ENCODE measurements at regions not wholly inside any gene's neighbourhood (a gene's known extent, or its start where the extent isn't known, plus 50 kb on each side); places are given as distances from the start of the nearest gene placed in this dataset.
"Not testable (repeated sequence)": the region's sequence is repeated elsewhere in the genome, so short reads cannot be mapped to it uniquely, and the experiment has no call there.

DNA sequence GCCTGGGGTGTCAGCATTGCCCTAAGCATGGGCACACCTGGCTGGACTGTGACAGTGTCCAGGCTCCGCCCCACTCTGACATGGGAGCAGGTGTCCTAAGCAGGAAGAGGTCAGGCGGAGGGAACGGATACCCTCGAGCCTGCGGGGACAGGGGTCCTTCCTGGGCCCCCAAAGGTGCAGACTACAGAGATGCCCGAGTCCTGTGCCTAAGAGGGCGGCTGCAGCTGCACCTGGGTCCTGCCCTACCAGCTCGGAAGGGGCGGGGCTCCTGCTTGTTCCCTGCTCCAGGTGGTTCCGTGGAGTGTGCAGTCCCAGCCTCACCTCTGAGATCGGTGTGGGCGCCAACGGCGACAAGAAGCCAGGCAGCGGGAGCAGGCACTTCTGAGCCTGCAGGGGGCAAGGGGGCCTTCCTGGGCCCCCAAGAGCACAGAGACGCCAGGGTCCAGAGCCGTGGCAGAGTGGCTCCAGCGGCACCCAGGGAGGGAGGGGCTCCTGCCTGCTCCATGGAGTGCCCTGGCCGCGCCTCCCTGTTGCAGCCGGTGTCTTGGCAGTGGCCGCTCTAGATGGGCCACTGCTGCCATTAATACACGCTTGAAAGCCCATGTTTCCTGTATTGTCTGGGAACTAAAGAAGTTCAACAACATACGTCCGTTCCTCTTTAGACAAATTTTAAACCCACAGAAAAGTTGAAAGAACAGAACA is 64.5 kb upstream of the CACNA2D1 start:
- H3K27ac Mint-ChIP-seq (ENCODE audit: unreplicated experiment), result no peak overlapping the region
- TF ChIP-seq, protein P1, sequence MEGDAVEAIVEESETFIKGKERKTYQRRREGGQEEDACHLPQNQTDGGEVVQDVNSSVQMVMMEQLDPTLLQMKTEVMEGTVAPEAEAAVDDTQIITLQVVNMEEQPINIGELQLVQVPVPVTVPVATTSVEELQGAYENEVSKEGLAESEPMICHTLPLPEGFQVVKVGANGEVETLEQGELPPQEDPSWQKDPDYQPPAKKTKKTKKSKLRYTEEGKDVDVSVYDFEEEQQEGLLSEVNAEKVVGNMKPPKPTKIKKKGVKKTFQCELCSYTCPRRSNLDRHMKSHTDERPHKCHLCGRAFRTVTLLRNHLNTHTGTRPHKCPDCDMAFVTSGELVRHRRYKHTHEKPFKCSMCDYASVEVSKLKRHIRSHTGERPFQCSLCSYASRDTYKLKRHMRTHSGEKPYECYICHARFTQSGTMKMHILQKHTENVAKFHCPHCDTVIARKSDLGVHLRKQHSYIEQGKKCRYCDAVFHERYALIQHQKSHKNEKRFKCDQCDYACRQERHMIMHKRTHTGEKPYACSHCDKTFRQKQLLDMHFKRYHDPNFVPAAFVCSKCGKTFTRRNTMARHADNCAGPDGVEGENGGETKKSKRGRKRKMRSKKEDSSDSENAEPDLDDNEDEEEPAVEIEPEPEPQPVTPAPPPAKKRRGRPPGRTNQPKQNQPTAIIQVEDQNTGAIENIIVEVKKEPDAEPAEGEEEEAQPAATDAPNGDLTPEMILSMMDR (IDR thresholded peaks at IDR 0.05; ENCODE audit: unreplicated experiment), result no peak
- peaks cover 2% of the 10 kb centered on the region for H3K27me3 Mint-ChIP-seq (ENCODE audit: unreplicated experiment)
- H3K4me1 Mint-ChIP-seq (ENCODE audit: unreplicated experiment), result no peaks in the 10 kb centered on the region
- H3K9me3 Mint-ChIP-seq (ENCODE audit: unreplicated experiment), result no peaks in the 10 kb centered on the region
- no peak for DNase-seq (ENCODE audit: low spot score)
- no peaks in the 10 kb centered on the region for H3K36me3 Mint-ChIP-seq (ENCODE audit: low read depth, unreplicated experiment)
- H3K4me3 Mint-ChIP-seq (ENCODE audit: unreplicated experiment), result no peak overlapping the region

DNA sequence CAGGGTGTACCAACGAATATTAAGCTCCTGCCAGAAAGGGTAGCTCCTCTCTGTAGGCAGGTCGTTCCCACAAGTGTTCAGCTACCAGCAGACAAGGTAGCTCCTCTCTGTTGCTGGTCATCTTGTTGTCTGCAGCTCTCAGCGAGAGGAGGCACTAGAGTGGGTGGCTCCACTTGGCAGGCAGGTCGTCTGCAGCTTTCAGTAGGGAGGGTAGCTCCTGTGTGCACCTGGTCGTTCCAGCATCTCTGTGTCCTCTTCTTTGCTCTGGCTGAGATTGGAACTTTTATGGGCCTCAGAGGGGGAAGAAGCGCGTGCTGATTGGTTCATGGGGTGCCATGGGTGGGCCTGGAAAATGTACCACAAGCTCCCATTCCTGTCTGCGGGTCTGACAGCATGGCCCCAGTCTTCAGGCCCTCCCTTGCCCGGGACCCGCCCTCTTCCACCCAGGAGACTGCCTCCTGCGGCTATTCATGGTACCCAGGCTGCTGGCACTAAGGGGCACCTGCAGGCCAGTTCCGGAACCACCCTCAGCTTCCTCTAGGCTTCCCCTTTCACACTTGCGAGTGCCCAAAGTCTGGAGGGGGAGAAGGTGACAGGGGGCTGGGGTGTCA is 63.9 kb upstream of the CACNA2D1 start:
- Mint-ChIP-seq H3K9me3 (ENCODE audit: unreplicated experiment) (no peaks in the 10 kb centered on the region), H3K4me1 (ENCODE audit: unreplicated experiment) (no peaks in the 10 kb centered on the region), H3K4me3 (ENCODE audit: unreplicated experiment) (no peak overlapping the region), H3K27ac (ENCODE audit: unreplicated experiment) (no peak overlapping the region), H3K36me3 (ENCODE audit: low read depth, unreplicated experiment) (no peaks in the 10 kb centered on the region), H3K27me3 (ENCODE audit: unreplicated experiment) (peaks cover 2% of the 10 kb centered on the region)
- no peak for DNase-seq (ENCODE audit: low spot score)
- TF ChIP-seq, protein P1 (IDR thresholded peaks at IDR 0.05; ENCODE audit: unreplicated experiment), result no peak

DNA sequence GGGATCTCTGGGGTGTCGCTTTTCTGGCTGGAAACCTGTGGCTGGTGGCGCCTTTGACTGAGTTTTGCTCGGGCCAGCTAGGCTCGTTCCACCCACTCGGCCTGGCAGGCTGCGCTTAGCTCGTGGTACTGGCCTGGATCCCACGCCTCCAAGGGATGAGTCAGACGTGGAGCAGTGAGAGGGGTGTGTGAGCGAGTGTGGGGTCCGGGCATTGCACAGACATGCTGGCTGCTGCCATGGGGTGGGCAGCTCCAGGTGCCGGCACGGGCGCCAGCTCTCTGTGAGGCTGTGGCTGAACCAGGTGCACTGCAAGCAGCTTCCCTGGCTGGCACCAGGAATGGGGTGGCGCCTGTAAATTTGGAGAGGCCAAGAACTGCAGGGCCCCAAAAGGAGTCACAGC is 63.1 kb upstream of the CACNA2D1 start:
- no peaks in the 10 kb centered on the region for H3K4me1 Mint-ChIP-seq (ENCODE audit: unreplicated experiment)
- peaks cover 2% of the 10 kb centered on the region for H3K27me3 Mint-ChIP-seq (ENCODE audit: unreplicated experiment)
- H3K9me3 Mint-ChIP-seq (ENCODE audit: unreplicated experiment), result peaks cover 4% of the 10 kb centered on the region
- H3K27ac Mint-ChIP-seq (ENCODE audit: unreplicated experiment), result no peak overlapping the region
- H3K4me3 Mint-ChIP-seq (ENCODE audit: unreplicated experiment), result no peak overlapping the region
- TF ChIP-seq, protein P1 (IDR thresholded peaks at IDR 0.05; ENCODE audit: unreplicated experiment), result no peak
- no peaks in the 10 kb centered on the region for H3K36me3 Mint-ChIP-seq (ENCODE audit: low read depth, unreplicated experiment)
- no peak for DNase-seq (ENCODE audit: low spot score)

DNA sequence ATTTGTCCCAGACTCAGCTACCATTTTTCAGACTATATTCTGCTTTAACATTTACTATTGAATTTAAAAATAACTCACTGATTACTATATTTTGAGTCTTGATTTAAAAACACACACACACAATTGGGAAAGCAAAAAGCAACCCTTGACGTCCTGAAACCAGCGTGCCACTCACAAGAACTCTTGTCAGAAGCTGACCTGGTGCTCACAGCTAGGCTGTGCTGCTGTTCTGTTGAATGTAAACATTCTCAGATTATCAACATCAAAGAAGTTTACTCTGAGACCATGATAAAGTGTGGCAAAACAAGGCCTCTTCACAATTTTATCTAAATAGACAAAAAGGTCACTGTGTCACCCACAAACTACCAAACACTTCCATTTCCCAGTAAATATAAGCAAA is 62.6 kb upstream of the CACNA2D1 start:
- TF ChIP-seq, protein P1 (IDR thresholded peaks at IDR 0.05; ENCODE audit: unreplicated experiment), result no peak
- Mint-ChIP-seq H3K27me3 (ENCODE audit: unreplicated experiment) (peaks cover 2% of the 10 kb centered on the region), H3K27ac (ENCODE audit: unreplicated experiment) (no peak overlapping the region), H3K36me3 (ENCODE audit: low read depth, unreplicated experiment) (no peaks in the 10 kb centered on the region), H3K4me3 (ENCODE audit: unreplicated experiment) (no peak overlapping the region), H3K4me1 (ENCODE audit: unreplicated experiment) (no peaks in the 10 kb centered on the region), H3K9me3 (ENCODE audit: unreplicated experiment) (peaks cover 4% of the 10 kb centered on the region)
- no peak for DNase-seq (ENCODE audit: low spot score)

DNA sequence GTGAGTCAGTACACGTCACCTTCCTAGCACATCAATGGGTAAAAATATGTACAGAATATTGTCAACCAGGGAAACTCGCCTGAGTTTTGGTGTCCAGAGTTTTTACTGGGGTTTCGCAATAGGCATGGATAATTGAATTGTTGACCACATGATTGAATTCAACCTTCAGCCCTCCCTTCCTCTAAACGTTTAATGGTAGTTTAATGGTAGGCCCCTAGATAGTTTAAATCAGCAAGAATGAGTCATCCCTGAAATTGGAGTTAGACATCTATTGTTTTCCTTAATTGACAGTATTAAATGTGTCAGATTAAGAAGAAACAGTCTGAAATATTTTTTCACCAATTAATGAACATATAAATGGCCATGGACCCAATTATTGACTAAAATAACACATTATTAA is 57.8 kb upstream of the CACNA2D1 start:
- H3K4me3 Mint-ChIP-seq (ENCODE audit: unreplicated experiment), result no peak overlapping the region
- no peaks in the 10 kb centered on the region for H3K27me3 Mint-ChIP-seq (ENCODE audit: unreplicated experiment)
- no peak overlapping the region for H3K27ac Mint-ChIP-seq (ENCODE audit: unreplicated experiment)
- no peaks in the 10 kb centered on the region for H3K4me1 Mint-ChIP-seq (ENCODE audit: unreplicated experiment)
- peaks cover 7% of the 10 kb centered on the region for H3K9me3 Mint-ChIP-seq (ENCODE audit: unreplicated experiment)
- H3K36me3 Mint-ChIP-seq (ENCODE audit: low read depth, unreplicated experiment), result no peaks in the 10 kb centered on the region
- TF ChIP-seq, protein P1 (IDR thresholded peaks at IDR 0.05; ENCODE audit: unreplicated experiment), result no peak
- no peak for DNase-seq (ENCODE audit: low spot score)

DNA sequence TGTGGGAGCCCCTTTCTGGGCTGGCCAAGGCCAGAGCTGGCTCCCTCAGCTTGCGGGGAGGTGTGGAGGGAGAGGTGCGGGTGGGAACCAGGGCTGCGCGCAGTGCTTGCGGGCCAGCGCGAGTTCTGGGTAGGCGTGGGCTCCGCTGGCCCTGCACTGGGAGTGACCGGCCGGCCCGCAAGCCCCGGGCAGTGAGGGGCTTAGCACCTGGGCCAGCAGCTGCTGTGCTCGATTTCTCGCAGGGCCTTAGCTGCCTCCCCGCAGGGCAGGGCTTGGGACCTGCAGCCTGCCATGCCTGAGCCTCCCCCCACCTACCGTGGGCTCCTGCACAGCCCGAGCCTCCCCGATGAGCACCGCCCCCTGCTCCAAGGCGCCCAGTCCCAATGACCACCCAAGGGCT is 56.0 kb upstream of the CACNA2D1 start:
- not testable (repeated sequence) for H3K4me1 Mint-ChIP-seq (ENCODE audit: unreplicated experiment); DNase-seq (ENCODE audit: low spot score); H3K4me3 Mint-ChIP-seq (ENCODE audit: unreplicated experiment); H3K27ac Mint-ChIP-seq (ENCODE audit: unreplicated experiment); H3K27me3 Mint-ChIP-seq (ENCODE audit: unreplicated experiment); H3K9me3 Mint-ChIP-seq (ENCODE audit: unreplicated experiment); H3K36me3 Mint-ChIP-seq (ENCODE audit: low read depth, unreplicated experiment)
